Astrocyte (in vitro differentiated cells and primary cell): ENCODE measurements at regions not wholly inside any gene's neighbourhood (a gene's known extent, or its start where the extent isn't known, plus 50 kb on each side); places are given as distances from the start of the nearest gene placed in this dataset.

Experiments used
- DNase-seq: peaks from one replicate; pipeline ENCODE4 v3.0.0-alpha.2; 2010; ENCODE audit warnings: low read depth
- FAIRE-seq: peaks from 2 replicates; lab custom pipeline; 2011; peaks lifted over from hg19 to GRCh38; lab: Jason Lieb, UNC
- H2AFZ ChIP-seq: 2 replicates; pipeline ENCODE4 v1.6.0; 2012; ENCODE audit warnings: low read depth, low read length, inconsistent platforms
- H3K27ac ChIP-seq: 2 replicates; pipeline ENCODE4 v1.5.1; 2011; ENCODE audit warnings: low read depth, low read length, inconsistent platforms
- H3K27me3 ChIP-seq: 2 replicates; pipeline ENCODE4 v1.6.0; 2011; ENCODE audit warnings: low read length, inconsistent platforms; ENCODE audit not compliant: insufficient read depth
- H3K36me3 ChIP-seq: 2 replicates; pipeline ENCODE4 v1.5.1; 2011; ENCODE audit warnings: low read length, inconsistent platforms; ENCODE audit not compliant: insufficient read depth
- H3K4me1 ChIP-seq: 2 replicates; pipeline ENCODE4 v1.5.1; 2011; ENCODE audit warnings: low read length, inconsistent platforms; ENCODE audit not compliant: insufficient read depth
- H3K4me2 ChIP-seq: 2 replicates; pipeline ENCODE4 v1.6.0; 2012; ENCODE audit warnings: low read length, inconsistent platforms
- H3K4me3 ChIP-seq: 2 replicates; pipeline ENCODE4 v1.5.1; 2011; ENCODE audit warnings: low read depth, mild to moderate bottlenecking, low read length, inconsistent platforms; ENCODE audit not compliant: insufficient read depth
- H3K79me2 ChIP-seq: 2 replicates; pipeline ENCODE4 v1.6.0; 2012; ENCODE audit warnings: mild to moderate bottlenecking, low read length, inconsistent platforms; ENCODE audit not compliant: insufficient read depth
- H3K9ac ChIP-seq: 2 replicates; pipeline ENCODE4 v1.6.0; 2012; ENCODE audit warnings: mild to moderate bottlenecking, low read length, inconsistent platforms
- H3K9me3 ChIP-seq: 2 replicates; pipeline ENCODE4 v1.5.1; 2012; ENCODE audit warnings: low read depth, mild to moderate bottlenecking, low read length, inconsistent platforms; ENCODE audit not compliant: insufficient read depth
- H4K20me1 ChIP-seq: 2 replicates; pipeline ENCODE4 v1.6.0; 2012; ENCODE audit warnings: low read length, inconsistent platforms; ENCODE audit not compliant: insufficient read depth
- H3K27ac Mint-ChIP-seq: one replicate; pipeline ENCODE4 v1.8.0; 2021; ENCODE audit warnings: mild to moderate bottlenecking, mixed read lengths; ENCODE audit not compliant: unreplicated experiment
- H3K27me3 Mint-ChIP-seq: one replicate; pipeline ENCODE4 v1.8.0; 2021; ENCODE audit warnings: low read depth, mixed read lengths; ENCODE audit not compliant: unreplicated experiment
- H3K36me3 Mint-ChIP-seq: one replicate; pipeline ENCODE4 v1.8.0; 2021; ENCODE audit warnings: low read depth, mixed read lengths; ENCODE audit not compliant: unreplicated experiment
- H3K4me1 Mint-ChIP-seq: one replicate; pipeline ENCODE4 v1.8.0; 2021; ENCODE audit warnings: low read depth, mixed read lengths; ENCODE audit not compliant: unreplicated experiment
- H3K4me3 Mint-ChIP-seq: one replicate; pipeline ENCODE4 v1.8.0; 2021; ENCODE audit warnings: mild to moderate bottlenecking, moderate library complexity, mixed read lengths; ENCODE audit not compliant: unreplicated experiment
- H3K9me3 Mint-ChIP-seq: one replicate; pipeline ENCODE4 v1.8.0; 2021; ENCODE audit warnings: mild to moderate bottlenecking, mixed read lengths; ENCODE audit not compliant: unreplicated experiment
- CTCF ChIP-seq: IDR thresholded peaks from 2 replicates; pipeline ENCODE4 v1.5.1; 2011; ENCODE audit warnings: low read depth, mild to moderate bottlenecking, inconsistent platforms, low read length, moderate library complexity; ENCODE audit not compliant: insufficient read depth
- EZH2 ChIP-seq: IDR thresholded peaks from 2 replicates; pipeline ENCODE4 v1.6.1; 2012; ENCODE audit warnings: mild to moderate bottlenecking, low read length, inconsistent platforms; ENCODE audit not compliant: insufficient read depth

GRCh38 chr11:33500332-33500731, 200.3 kb downstream of the C11orf91 start:
- peaks cover 5% of the 10 kb centered on the region for H3K27me3 Mint-ChIP-seq
- FAIRE-seq, result no peak
- Histone ChIP-seq H3K4me1 (no peaks in the 10 kb centered on the region), H4K20me1 (peaks cover 67% of the 10 kb centered on the region), H3K27me3 (no peaks in the 10 kb centered on the region), H3K79me2 (peaks cover 63% of the 10 kb centered on the region), H3K9me3 (no peaks in the 10 kb centered on the region), H3K4me2 (no peak overlapping the region), H3K4me3 (no peak overlapping the region), H3K36me3 (no peaks in the 10 kb centered on the region), H2AFZ (no peak overlapping the region), H3K9ac (no peak overlapping the region), H3K27ac (no peak overlapping the region)
- TF ChIP-seq EZH2, result no peak
- TF ChIP-seq CTCF, result no peak
- no peak overlapping the region for H3K27ac Mint-ChIP-seq
- no peak overlapping the region for H3K4me3 Mint-ChIP-seq
- no peaks in the 10 kb centered on the region for H3K36me3 Mint-ChIP-seq
- H3K4me1 Mint-ChIP-seq, result no peaks in the 10 kb centered on the region
- no peak for DNase-seq
- no peaks in the 10 kb centered on the region for H3K9me3 Mint-ChIP-seq

- H3K4me2 ChIP-seq, result no peak overlapping the region
- FAIRE-seq, result no peak
- Mint-ChIP-seq H3K36me3 (peaks cover 2% of the 10 kb centered on the region), H3K9me3 (no peaks in the 10 kb centered on the region), H3K4me1 (no peaks in the 10 kb centered on the region), H3K27me3 (no peaks in the 10 kb centered on the region), H3K4me3 (no peak overlapping the region), H3K27ac (no peak overlapping the region)
- H3K27me3 ChIP-seq, result no peaks in the 10 kb centered on the region
- H4K20me1 ChIP-seq, result peaks cover 62% of the 10 kb centered on the region
- TF ChIP-seq CTCF (no peak), EZH2 (no peak)
- H3K9ac ChIP-seq, result no peak overlapping the region
- no peak overlapping the region for H2AFZ ChIP-seq
- H3K79me2 ChIP-seq, result peaks cover 63% of the 10 kb centered on the region
- DNase-seq, result no peak
- no peaks in the 10 kb centered on the region for H3K4me1 ChIP-seq
- H3K9me3 ChIP-seq, result no peaks in the 10 kb centered on the region
- no peak overlapping the region for H3K4me3 ChIP-seq
- no peak overlapping the region for H3K27ac ChIP-seq
- no peaks in the 10 kb centered on the region for H3K36me3 ChIP-seq
Observed at GRCh38 chr11:33492596-33492995, 208.0 kb downstream of the C11orf91 start.

GRCh38 chr11:33490842-33491370, 209.7 kb downstream of the C11orf91 start:
- Histone ChIP-seq H3K4me2 (no peak overlapping the region), H3K4me3 (no peak overlapping the region), H3K9ac (no peak overlapping the region), H3K79me2 (peaks cover 59% of the 10 kb centered on the region), H3K36me3 (no peaks in the 10 kb centered on the region), H3K9me3 (no peaks in the 10 kb centered on the region), H2AFZ (no peak overlapping the region), H3K4me1 (no peaks in the 10 kb centered on the region), H3K27ac (no peak overlapping the region), H4K20me1 (peaks cover 51% of the 10 kb centered on the region), H3K27me3 (no peaks in the 10 kb centered on the region)
- Mint-ChIP-seq H3K36me3 (peaks cover 2% of the 10 kb centered on the region), H3K27me3 (no peaks in the 10 kb centered on the region), H3K9me3 (no peaks in the 10 kb centered on the region), H3K27ac (no peak overlapping the region), H3K4me1 (peaks cover 1% of the 10 kb centered on the region), H3K4me3 (no peak overlapping the region)
- no peak for DNase-seq
- TF ChIP-seq CTCF (no peak), EZH2 (no peak)
- no peak for FAIRE-seq
